M059J (cell line): ENCODE measurements at regions not wholly inside any gene's neighbourhood (a gene's known extent, or its start where the extent isn't known, plus 50 kb on each side); places are given as distances from the start of the nearest gene placed in this dataset.
"Not testable (repeated sequence)": the region's sequence is repeated elsewhere in the genome, so short reads cannot be mapped to it uniquely, and the experiment has no call there.

Source experiments
- DNase-seq: peaks from one replicate; pipeline ENCODE4 v3.0.0-alpha.2; 2012; ENCODE audit warnings: low read depth

GRCh38 chr1:102178480-102178879, 181.8 kb upstream of the OLFM3 start:
- DNase-seq, result no peak

GRCh38 chr1:102174259-102174863, 177.6 kb upstream of the OLFM3 start:
- peak; percentile 5 for DNase-seq

- DNase-seq, result no peak
Observed at GRCh38 chr1:102172200-102172599, 175.5 kb upstream of the OLFM3 start.

- DNase-seq, result no peak
Observed at GRCh38 chr1:102163799-102164198, 167.1 kb upstream of the OLFM3 start.

GRCh38 chr1:102151242-102151641, 154.5 kb upstream of the OLFM3 start:
- DNase-seq, result no peak

GRCh38 chr1:102120910-102121309, 124.2 kb upstream of the OLFM3 start:
- DNase-seq, result no peak

- DNase-seq, result no peak
Observed at GRCh38 chr1:102118150-102118549, 121.4 kb upstream of the OLFM3 start.

GRCh38 chr1:102110586-102110985, 113.9 kb upstream of the OLFM3 start:
- no peak for DNase-seq

- not testable (repeated sequence) for DNase-seq
Observed at GRCh38 chr1:102109493-102109892, 112.8 kb upstream of the OLFM3 start.

- no peak for DNase-seq
Observed at GRCh38 chr1:102107441-102107840, 110.7 kb upstream of the OLFM3 start.

- DNase-seq, result no peak
Observed at GRCh38 chr1:102105931-102106550, 109.3 kb upstream of the OLFM3 start.

- no peak for DNase-seq
Observed at GRCh38 chr1:102103646-102104045, 106.9 kb upstream of the OLFM3 start.

GRCh38 chr1:102102276-102102780, 105.6 kb upstream of the OLFM3 start:
- no peak for DNase-seq

- DNase-seq, result no peak
Observed at GRCh38 chr1:102100666-102101065, 103.9 kb upstream of the OLFM3 start.

- DNase-seq, result no peak
Observed at GRCh38 chr1:102099916-102100315, 103.2 kb upstream of the OLFM3 start.

GRCh38 chr1:102098536-102098935, 101.8 kb upstream of the OLFM3 start:
- DNase-seq, result no peak

GRCh38 chr1:102098081-102098480, 101.4 kb upstream of the OLFM3 start:
- no peak for DNase-seq

- DNase-seq, result no peak
Observed at GRCh38 chr1:102097451-102097850, 100.7 kb upstream of the OLFM3 start.

- DNase-seq, result no peak
Observed at GRCh38 chr1:102096162-102096561, 99.4 kb upstream of the OLFM3 start.

GRCh38 chr1:102089791-102090190, 93.1 kb upstream of the OLFM3 start:
- no peak for DNase-seq

- DNase-seq, result no peak
Observed at GRCh38 chr1:102085896-102086295, 89.2 kb upstream of the OLFM3 start.

- no peak for DNase-seq
Observed at GRCh38 chr1:102084771-102085535, 88.2 kb upstream of the OLFM3 start.

- no peak for DNase-seq
Observed at GRCh38 chr1:102083192-102083591, 86.5 kb upstream of the OLFM3 start.
